DND-41 (cell line): ENCODE measurements at regions not wholly inside any gene's neighbourhood (a gene's known extent, or its start where the extent isn't known, plus 50 kb on each side); places are given as distances from the start of the nearest gene placed in this dataset.
"Not testable (repeated sequence)": the region's sequence is repeated elsewhere in the genome, so short reads cannot be mapped to it uniquely, and the experiment has no call there.

Experiments used
- ATAC-seq: fragments of 200-7000 bp; cut with Tn5 transposase; 3 replicates; pipeline ENCODE4 v1.9.1; 2021; ENCODE audit warnings: low read depth; ENCODE audit not compliant: insufficient read depth
- DNase-seq: peaks from one replicate; pipeline ENCODE4 v3.0.0-alpha.2; 2020
- H2AFZ ChIP-seq: 2 replicates; pipeline ENCODE4 v1.6.0; 2012; ENCODE audit warnings: low read depth, low read length
- H3K27ac ChIP-seq: 2 replicates; pipeline ENCODE4 v1.5.1; 2012; ENCODE audit warnings: low read length, inconsistent platforms
- H3K27me3 ChIP-seq: fragments of 200-600 bp; sonication (generic); 2 replicates; pipeline ENCODE4 v1.6.0; 2012; ENCODE audit warnings: low read length, mild to moderate bottlenecking, inconsistent platforms; ENCODE audit not compliant: insufficient read depth, poor library complexity
- H3K36me3 ChIP-seq: 2 replicates; pipeline ENCODE4 v1.5.1; 2012; ENCODE audit warnings: low read length, inconsistent platforms; ENCODE audit not compliant: insufficient read depth
- H3K4me1 ChIP-seq: 2 replicates; pipeline ENCODE4 v1.5.1; 2012; ENCODE audit warnings: mild to moderate bottlenecking, low read length; ENCODE audit not compliant: insufficient read depth
- H3K4me2 ChIP-seq: 2 replicates; pipeline ENCODE4 v1.6.0; 2012; ENCODE audit warnings: mild to moderate bottlenecking, moderate library complexity, low read length, inconsistent platforms; ENCODE audit not compliant: insufficient read depth
- H3K4me3 ChIP-seq, 2 experiments: fragments of 200-600 bp in 1 of 2; shearing (Covaris generic) in 1 of 2; 2 replicates each; pipeline ENCODE4 v1.5.1; 2012 to 2016; ENCODE audit warnings: inconsistent platforms in 2 of 2, low read length in 2 of 2, mild to moderate bottlenecking in 2 of 2, low read depth in 1 of 2, moderate library complexity in 1 of 2
- H3K79me2 ChIP-seq: 2 replicates; pipeline ENCODE4 v1.6.0; 2012; ENCODE audit warnings: low read length, inconsistent platforms; ENCODE audit not compliant: insufficient read depth
- H3K9ac ChIP-seq: 2 replicates; pipeline ENCODE4 v1.6.0; 2012; ENCODE audit warnings: low read depth, mild to moderate bottlenecking, inconsistent platforms, low read length, moderate library complexity
- H3K9me3 ChIP-seq: 2 replicates; pipeline ENCODE4 v1.5.1; 2012; ENCODE audit warnings: low read length, moderate library complexity, mild to moderate bottlenecking, inconsistent platforms; ENCODE audit not compliant: insufficient read depth, severe bottlenecking
- H4K20me1 ChIP-seq: 2 replicates; pipeline ENCODE4 v1.6.0; 2012; ENCODE audit warnings: low read length; ENCODE audit not compliant: insufficient read depth
- CTCF ChIP-seq: IDR thresholded peaks from 2 replicates; pipeline ENCODE4 v1.5.1; 2012; ENCODE audit warnings: borderline replicate concordance, low read length, moderate library complexity, mild to moderate bottlenecking; ENCODE audit not compliant: poor library complexity, severe bottlenecking; ENCODE audit errors: extremely low read depth
- EZH2 ChIP-seq: IDR thresholded peaks from 3 replicates; pipeline ENCODE4 v1.6.1; 2012; ENCODE audit warnings: borderline replicate concordance, low read depth, mild to moderate bottlenecking, moderate library complexity, low read length, inconsistent platforms; ENCODE audit not compliant: severe bottlenecking

DNA sequence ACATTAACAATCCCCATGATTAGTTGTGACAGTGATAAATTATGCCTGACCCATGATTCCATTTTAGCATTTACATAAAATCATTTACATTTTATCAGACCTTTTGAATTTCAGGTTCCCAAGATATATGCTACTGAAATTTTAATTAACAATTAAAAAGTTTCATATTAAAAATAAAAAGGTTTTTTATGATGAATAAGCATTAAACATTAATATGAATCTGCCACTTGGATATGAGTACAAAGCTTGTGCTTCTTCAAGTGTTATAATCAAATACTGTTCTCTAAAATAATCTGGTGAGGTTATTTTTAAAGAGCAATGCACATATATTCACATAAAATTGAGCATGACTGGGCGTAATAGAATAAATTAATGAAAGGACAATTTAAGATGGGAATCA lies 1218.0 kb downstream of the CNTNAP5 start:
- H3K4me2 ChIP-seq, result no peak overlapping the region
- ATAC-seq (no peak), DNase-seq (no peak)
- no peak overlapping the region for H3K9ac ChIP-seq
- H3K4me3 ChIP-seq, result no peak overlapping the region
- H4K20me1 ChIP-seq, result no peaks in the 10 kb centered on the region
- no peaks in the 10 kb centered on the region for H3K27me3 ChIP-seq
- TF ChIP-seq CTCF, result no peak
- no peak for TF ChIP-seq EZH2
- H3K36me3 ChIP-seq, result no peaks in the 10 kb centered on the region
- no peaks in the 10 kb centered on the region for H3K4me1 ChIP-seq
- H3K79me2 ChIP-seq, result no peaks in the 10 kb centered on the region
- no peaks in the 10 kb centered on the region for H3K9me3 ChIP-seq
- no peak overlapping the region for H3K27ac ChIP-seq
- H2AFZ ChIP-seq, result no peak overlapping the region

DNA sequence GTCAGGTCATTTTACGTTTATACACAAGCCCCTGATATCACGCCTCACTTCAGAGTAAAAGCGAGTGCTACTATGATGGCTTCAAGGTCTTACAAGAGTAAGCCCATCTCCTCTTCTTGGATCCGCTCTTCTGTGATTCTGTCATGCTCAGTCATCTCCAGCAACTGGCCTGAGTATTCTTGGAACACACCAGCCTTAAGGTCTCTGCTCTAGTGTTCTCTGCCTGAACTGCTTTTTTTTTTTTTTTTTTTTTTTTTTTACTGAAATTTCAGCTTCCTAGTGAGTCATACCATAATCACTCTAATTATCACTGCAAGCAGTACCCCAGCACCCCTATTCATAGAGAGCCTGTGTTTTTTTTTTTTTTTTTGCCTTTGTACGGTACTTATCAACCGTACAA lies 1228.9 kb downstream of the CNTNAP5 start:
- H3K4me3 ChIP-seq, result no peak overlapping the region
- H3K4me2 ChIP-seq, result no peak overlapping the region
- no peak overlapping the region for H3K27ac ChIP-seq
- H3K79me2 ChIP-seq, result no peaks in the 10 kb centered on the region
- DNase-seq, result no peak
- ATAC-seq, result no peak
- H4K20me1 ChIP-seq, result no peaks in the 10 kb centered on the region
- no peak overlapping the region for H2AFZ ChIP-seq
- H3K4me1 ChIP-seq, result no peaks in the 10 kb centered on the region
- H3K9me3 ChIP-seq, result no peaks in the 10 kb centered on the region
- TF ChIP-seq CTCF, result no peak
- no peak for TF ChIP-seq EZH2
- H3K36me3 ChIP-seq, result no peaks in the 10 kb centered on the region
- H3K27me3 ChIP-seq, result no peaks in the 10 kb centered on the region
- no peak overlapping the region for H3K9ac ChIP-seq

DNA sequence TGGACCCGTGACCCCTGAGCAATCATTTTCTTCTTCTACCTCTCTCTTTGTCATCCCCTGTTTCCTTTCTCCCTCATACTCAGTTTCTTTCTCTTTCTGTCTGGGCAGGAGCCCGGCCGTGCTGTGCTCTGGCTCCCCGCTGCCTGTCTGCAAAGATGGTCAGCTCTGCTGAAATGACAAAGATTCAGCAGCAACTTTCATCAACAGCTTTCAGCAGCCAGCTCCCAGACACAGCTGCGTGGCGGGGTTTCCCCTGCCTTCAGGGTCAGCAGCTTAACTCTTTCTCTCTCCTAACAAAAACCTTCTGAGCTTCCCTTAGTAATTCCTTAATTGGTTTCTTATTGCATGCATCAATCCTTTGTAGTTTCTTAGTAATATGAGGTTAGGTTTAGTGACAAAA lies 1234.4 kb downstream of the CNTNAP5 start:
- ATAC-seq, result no peak

GRCh38 chr2:125260366-125260930 lies 1235.4 kb downstream of the CNTNAP5 start:
- not testable (repeated sequence) for H3K4me2 ChIP-seq, DNase-seq, H2AFZ ChIP-seq, H3K4me1 ChIP-seq, H3K4me3 ChIP-seq, H3K9ac ChIP-seq, H3K79me2 ChIP-seq, ATAC-seq, H3K27ac ChIP-seq, H4K20me1 ChIP-seq, H3K27me3 ChIP-seq, H3K36me3 ChIP-seq, H3K9me3 ChIP-seq

More for the DNA sequence above, 1234.4 kb downstream of the CNTNAP5 start:
- H3K27ac ChIP-seq, result no peak overlapping the region
- no peak overlapping the region for H3K4me2 ChIP-seq
- no peaks in the 10 kb centered on the region for H4K20me1 ChIP-seq
- no peak overlapping the region for H3K9ac ChIP-seq
- no peak for DNase-seq
- no peaks in the 10 kb centered on the region for H3K79me2 ChIP-seq
- no peaks in the 10 kb centered on the region for H3K36me3 ChIP-seq
- H3K9me3 ChIP-seq, result no peaks in the 10 kb centered on the region
- no peak overlapping the region for H3K4me3 ChIP-seq
- no peak overlapping the region for H2AFZ ChIP-seq
- TF ChIP-seq CTCF, result no peak
- H3K4me1 ChIP-seq, result no peaks in the 10 kb centered on the region
- no peaks in the 10 kb centered on the region for H3K27me3 ChIP-seq
